ENCODE measurements at regions not wholly inside any gene's neighbourhood (a gene's known extent, or its start where the extent isn't known, plus 50 kb on each side); places are given as distances from the start of the nearest gene placed in this dataset.

DNA sequence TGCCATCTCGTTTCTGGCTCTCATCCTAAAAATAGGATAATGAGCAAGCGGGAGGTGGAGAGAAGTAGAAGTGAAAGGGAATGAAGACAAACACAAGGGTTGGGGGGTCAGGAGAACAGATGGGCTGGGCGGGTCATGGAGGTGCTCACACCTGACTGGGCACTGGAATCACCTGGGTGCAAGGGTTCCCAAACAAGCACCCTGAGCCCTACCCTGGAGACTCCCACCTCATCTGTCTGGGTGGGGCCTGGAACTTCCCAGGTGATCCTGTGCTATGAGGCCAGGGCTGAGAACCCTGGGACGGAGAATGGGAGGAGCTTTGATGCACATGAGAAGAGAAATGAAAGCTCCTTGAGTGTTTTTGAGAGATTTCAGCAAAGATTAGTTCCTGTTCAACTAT is 223.6 kb downstream of the ANKRD60 start:
- Histone ChIP-seq H3K9me2 (ENCODE audit: insufficient read depth) (no peaks in the 10 kb centered on the region), H3K4me1 (ENCODE audit: insufficient read depth) (no peaks in the 10 kb centered on the region), H3K79me2 (replicated peaks; ENCODE audit: insufficient read depth) (no peaks in the 10 kb centered on the region), H2AFZ (no peak overlapping the region), H3F3A (replicated peaks; ENCODE audit: low read depth) (no peaks in the 10 kb centered on the region), H3K27me3 (ENCODE audit: insufficient read depth) (no peaks in the 10 kb centered on the region), H3K27ac (ENCODE audit: low read depth) (no peak overlapping the region), H4K20me1 (replicated peaks; ENCODE audit: insufficient read depth) (no peaks in the 10 kb centered on the region), H3K36me3 (ENCODE audit: insufficient read depth) (no peaks in the 10 kb centered on the region), H3K4me3 (no peak overlapping the region), H3K4me2 (no peak overlapping the region)
- Mint-ChIP-seq H3K4me3 (no peak overlapping the region), H3K27ac (no peak overlapping the region), H3K9me3 (peaks cover 4% of the 10 kb centered on the region; the same call in 1 of the 3 replicates), H3K36me3 (ENCODE audit: low read depth) (no peaks in the 10 kb centered on the region), H3K4me1 (peaks cover 4% of the 10 kb centered on the region; the same call in 2 of the 3 replicates), H3K27me3 (ENCODE audit: insufficient read depth, low read depth, poor library complexity) (peaks cover 5% of the 10 kb centered on the region)
- no peak for DNase-seq (ENCODE audit: low spot score)
- no peak for ATAC-seq
- no peak for TF ChIP-seq STAT1 (IDR thresholded peaks at IDR 0.05; ENCODE audit: unreplicated experiment)

DNA sequence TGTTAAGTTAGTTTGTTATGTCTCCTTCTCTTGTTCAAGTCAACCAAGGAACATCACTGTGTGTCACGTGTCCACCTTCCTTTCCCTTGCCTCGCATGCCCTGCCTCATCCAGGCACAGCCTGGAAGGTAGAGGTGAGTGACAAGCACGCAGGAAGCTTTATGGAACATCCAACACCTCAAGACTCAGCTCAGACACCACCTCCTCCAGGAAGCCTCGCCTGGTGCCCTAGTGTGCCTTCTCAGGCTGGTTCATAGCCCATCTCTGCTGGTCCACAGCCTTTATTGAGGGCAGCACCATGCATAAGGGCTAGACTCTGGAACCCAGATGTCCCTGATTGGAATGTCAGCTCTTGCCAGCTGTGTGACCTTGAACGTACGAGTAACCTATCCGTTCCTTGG is 224.3 kb downstream of the ANKRD60 start:
- Histone ChIP-seq H3K27ac (ENCODE audit: low read depth) (no peak overlapping the region), H3K27me3 (ENCODE audit: insufficient read depth) (no peaks in the 10 kb centered on the region), H3K36me3 (ENCODE audit: insufficient read depth) (no peaks in the 10 kb centered on the region), H4K20me1 (replicated peaks; ENCODE audit: insufficient read depth) (no peaks in the 10 kb centered on the region), H3K79me2 (replicated peaks; ENCODE audit: insufficient read depth) (no peaks in the 10 kb centered on the region), H2AFZ (no peak overlapping the region), H3K4me2 (no peak overlapping the region), H3K9me2 (ENCODE audit: insufficient read depth) (no peaks in the 10 kb centered on the region), H3F3A (replicated peaks; ENCODE audit: low read depth) (no peaks in the 10 kb centered on the region), H3K4me3 (no peak overlapping the region), H3K4me1 (ENCODE audit: insufficient read depth) (0 out of 2 replicates have a peak, but pooled peaks cover 3% of the 10 kb centered on the region)
- Mint-ChIP-seq H3K4me1 (peaks cover 12% of the 10 kb centered on the region; the same call in 2 of the 3 replicates), H3K27me3 (ENCODE audit: insufficient read depth, low read depth, poor library complexity) (peaks cover 4% of the 10 kb centered on the region), H3K36me3 (ENCODE audit: low read depth) (no peaks in the 10 kb centered on the region), H3K4me3 (no peak overlapping the region), H3K9me3 (peaks cover 4% of the 10 kb centered on the region; the same call in 1 of the 3 replicates), H3K27ac (no peak overlapping the region)
- no peak for DNase-seq (ENCODE audit: low spot score)
- ATAC-seq, result no peak
- no peak for TF ChIP-seq NANOG (IDR thresholded peaks at IDR 0.05; ENCODE audit: borderline replicate concordance)
- TF ChIP-seq CTCF (conservative IDR thresholded peaks at IDR 0.05; ENCODE audit: low read depth in 2 of 2), result no peak
- TF ChIP-seq POLR2AphosphoS5 (IDR thresholded peaks at IDR 0.05; ENCODE audit: low read depth), result no peak
- TF ChIP-seq CREB1 (CRISPR knock-in tag; IDR thresholded peaks at IDR 0.05; ENCODE audit: low read depth), result no peak
- TF ChIP-seq ZNF331 (CRISPR knock-in tag; IDR thresholded peaks at IDR 0.05; ENCODE audit: low read depth), result no peak
- no peak for TF ChIP-seq JUNB (IDR thresholded peaks at IDR 0.05; ENCODE audit: unreplicated experiment)
- no peak for TF ChIP-seq EZH2phosphoT487 (IDR thresholded peaks at IDR 0.05; ENCODE audit: unreplicated experiment)
- TF ChIP-seq, protein P1, sequence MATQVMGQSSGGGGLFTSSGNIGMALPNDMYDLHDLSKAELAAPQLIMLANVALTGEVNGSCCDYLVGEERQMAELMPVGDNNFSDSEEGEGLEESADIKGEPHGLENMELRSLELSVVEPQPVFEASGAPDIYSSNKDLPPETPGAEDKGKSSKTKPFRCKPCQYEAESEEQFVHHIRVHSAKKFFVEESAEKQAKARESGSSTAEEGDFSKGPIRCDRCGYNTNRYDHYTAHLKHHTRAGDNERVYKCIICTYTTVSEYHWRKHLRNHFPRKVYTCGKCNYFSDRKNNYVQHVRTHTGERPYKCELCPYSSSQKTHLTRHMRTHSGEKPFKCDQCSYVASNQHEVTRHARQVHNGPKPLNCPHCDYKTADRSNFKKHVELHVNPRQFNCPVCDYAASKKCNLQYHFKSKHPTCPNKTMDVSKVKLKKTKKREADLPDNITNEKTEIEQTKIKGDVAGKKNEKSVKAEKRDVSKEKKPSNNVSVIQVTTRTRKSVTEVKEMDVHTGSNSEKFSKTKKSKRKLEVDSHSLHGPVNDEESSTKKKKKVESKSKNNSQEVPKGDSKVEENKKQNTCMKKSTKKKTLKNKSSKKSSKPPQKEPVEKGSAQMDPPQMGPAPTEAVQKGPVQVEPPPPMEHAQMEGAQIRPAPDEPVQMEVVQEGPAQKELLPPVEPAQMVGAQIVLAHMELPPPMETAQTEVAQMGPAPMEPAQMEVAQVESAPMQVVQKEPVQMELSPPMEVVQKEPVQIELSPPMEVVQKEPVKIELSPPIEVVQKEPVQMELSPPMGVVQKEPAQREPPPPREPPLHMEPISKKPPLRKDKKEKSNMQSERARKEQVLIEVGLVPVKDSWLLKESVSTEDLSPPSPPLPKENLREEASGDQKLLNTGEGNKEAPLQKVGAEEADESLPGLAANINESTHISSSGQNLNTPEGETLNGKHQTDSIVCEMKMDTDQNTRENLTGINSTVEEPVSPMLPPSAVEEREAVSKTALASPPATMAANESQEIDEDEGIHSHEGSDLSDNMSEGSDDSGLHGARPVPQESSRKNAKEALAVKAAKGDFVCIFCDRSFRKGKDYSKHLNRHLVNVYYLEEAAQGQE (IDR thresholded peaks at IDR 0.05; ENCODE audit: unreplicated experiment), result no peak
- TF ChIP-seq, protein P2, sequence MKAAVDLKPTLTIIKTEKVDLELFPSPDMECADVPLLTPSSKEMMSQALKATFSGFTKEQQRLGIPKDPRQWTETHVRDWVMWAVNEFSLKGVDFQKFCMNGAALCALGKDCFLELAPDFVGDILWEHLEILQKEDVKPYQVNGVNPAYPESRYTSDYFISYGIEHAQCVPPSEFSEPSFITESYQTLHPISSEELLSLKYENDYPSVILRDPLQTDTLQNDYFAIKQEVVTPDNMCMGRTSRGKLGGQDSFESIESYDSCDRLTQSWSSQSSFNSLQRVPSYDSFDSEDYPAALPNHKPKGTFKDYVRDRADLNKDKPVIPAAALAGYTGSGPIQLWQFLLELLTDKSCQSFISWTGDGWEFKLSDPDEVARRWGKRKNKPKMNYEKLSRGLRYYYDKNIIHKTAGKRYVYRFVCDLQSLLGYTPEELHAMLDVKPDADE (IDR thresholded peaks at IDR 0.05), result no peak
